Mucosa of stomach (tissue), 1 donor: ENCODE measurements at regions not wholly inside any gene's neighbourhood (a gene's known extent, or its start where the extent isn't known, plus 50 kb on each side); places are given as distances from the start of the nearest gene placed in this dataset.

Experiments
- H3K27me3 ChIP-seq: one replicate; pipeline ENCODE4 v1.7.0; 2013; ENCODE audit warnings: mild to moderate bottlenecking, low read length; ENCODE audit not compliant: control insufficient read depth, insufficient read depth
- H3K36me3 ChIP-seq: one replicate; pipeline ENCODE4 v1.7.0; 2013; ENCODE audit warnings: low read length; ENCODE audit not compliant: control insufficient read depth, insufficient read depth
- H3K4me1 ChIP-seq: one replicate; pipeline ENCODE4 v1.7.0; 2013; ENCODE audit warnings: mild to moderate bottlenecking, low read length; ENCODE audit not compliant: control insufficient read depth, insufficient read depth
- H3K4me3 ChIP-seq: one replicate; pipeline ENCODE4 v1.7.0; 2013; ENCODE audit warnings: low read length
- H3K9ac ChIP-seq: one replicate; pipeline ENCODE4 v1.7.0; 2013; ENCODE audit warnings: mild to moderate bottlenecking, low read length, moderate library complexity
- H3K9me3 ChIP-seq: one replicate; pipeline ENCODE4 v1.7.0; 2013; ENCODE audit warnings: mild to moderate bottlenecking, low read length, moderate library complexity; ENCODE audit not compliant: control insufficient read depth
- donor health status: Pancreatic carcinoma.

DNA sequence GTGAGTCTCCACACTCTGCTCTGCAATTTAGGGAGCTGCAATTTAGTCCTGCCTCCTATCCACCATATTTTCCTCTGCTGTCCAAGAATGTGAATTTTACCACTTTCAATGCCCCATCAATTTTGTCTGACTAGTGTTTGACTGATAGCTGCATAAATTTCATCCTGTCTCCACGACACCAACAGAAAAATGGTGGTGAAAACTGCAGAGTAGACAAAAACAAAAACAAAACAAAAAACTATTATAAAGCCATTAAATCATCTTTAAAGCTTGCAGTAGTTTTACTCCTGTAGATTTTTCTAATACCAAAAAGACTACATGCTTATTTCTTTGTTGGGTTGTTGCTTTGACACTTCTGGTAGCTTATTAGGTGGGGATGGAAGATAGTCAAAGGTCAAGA, 322.0 kb downstream of the PAX1 start:
- Histone ChIP-seq H3K4me1 (no peaks in the 10 kb centered on the region), H3K36me3 (no peaks in the 10 kb centered on the region), H3K9ac (no peak overlapping the region), H3K9me3 (no peaks in the 10 kb centered on the region), H3K4me3 (no peak overlapping the region), H3K27me3 (no peaks in the 10 kb centered on the region)

DNA sequence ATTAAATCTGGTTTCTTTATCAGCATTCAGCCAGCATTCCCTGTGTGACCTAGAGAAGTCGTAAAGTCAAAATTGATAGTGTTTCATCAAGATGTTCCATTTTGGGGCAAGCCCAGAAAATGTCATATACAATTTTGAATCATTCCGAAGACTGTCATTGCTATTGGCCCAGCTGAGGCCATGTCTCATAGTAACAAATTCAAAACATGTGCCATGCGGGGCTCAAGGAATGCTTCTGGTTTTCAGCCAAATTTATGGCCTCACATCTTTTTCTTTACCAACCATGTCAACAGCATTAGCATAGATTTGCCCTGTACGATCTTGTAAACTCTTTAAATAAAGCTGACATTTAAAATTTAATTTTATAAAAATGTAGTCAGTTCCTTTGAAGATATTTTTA, 314.7 kb downstream of the PAX1 start:
- Histone ChIP-seq H3K36me3 (no peaks in the 10 kb centered on the region), H3K9me3 (no peaks in the 10 kb centered on the region), H3K4me1 (no peaks in the 10 kb centered on the region), H3K27me3 (no peaks in the 10 kb centered on the region), H3K9ac (no peak overlapping the region), H3K4me3 (no peak overlapping the region)

DNA sequence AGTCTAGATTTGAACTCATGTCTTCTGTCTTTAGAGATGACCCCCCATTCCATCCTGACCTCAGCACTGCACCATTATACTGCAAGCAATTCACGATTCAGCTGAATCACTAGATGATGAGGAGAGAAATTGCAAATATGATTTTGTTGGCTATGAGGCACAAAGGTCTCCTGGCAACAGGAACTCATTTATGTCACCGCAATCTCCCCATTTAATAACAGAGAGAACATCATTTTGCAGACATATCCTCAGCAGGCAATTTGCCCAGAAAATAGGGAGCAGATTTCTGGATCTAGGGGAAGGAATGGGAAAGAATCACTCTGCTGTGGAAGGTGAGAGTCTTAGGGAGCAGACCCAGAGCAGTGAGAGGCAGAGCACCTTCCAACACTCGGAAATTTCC, 303.0 kb downstream of the PAX1 start:
- Histone ChIP-seq H3K9ac (no peak overlapping the region), H3K9me3 (no peaks in the 10 kb centered on the region), H3K27me3 (no peaks in the 10 kb centered on the region), H3K36me3 (no peaks in the 10 kb centered on the region), H3K4me3 (no peak overlapping the region), H3K4me1 (no peaks in the 10 kb centered on the region)

DNA sequence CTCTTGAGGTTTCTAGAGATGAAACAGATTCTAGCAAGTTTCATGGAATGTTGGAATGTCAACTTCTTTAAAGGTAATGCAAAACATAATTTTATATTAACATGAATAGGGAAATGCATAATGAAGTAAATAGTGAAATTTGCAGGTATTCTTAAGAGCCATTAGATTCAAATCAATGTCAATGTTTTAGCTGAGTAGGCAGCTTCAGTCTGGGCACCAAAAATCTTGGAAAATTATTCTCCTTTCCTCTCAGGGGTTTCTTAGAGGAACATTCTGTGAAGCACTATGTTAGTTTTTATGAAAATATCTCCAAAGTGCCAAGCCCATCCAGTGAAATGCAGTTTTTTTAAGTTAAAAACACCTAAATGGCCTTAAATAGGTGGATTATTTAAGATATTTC, 300.8 kb downstream of the PAX1 start:
- Histone ChIP-seq H3K4me3 (no peak overlapping the region), H3K36me3 (no peaks in the 10 kb centered on the region), H3K9me3 (no peaks in the 10 kb centered on the region), H3K4me1 (no peaks in the 10 kb centered on the region), H3K27me3 (no peaks in the 10 kb centered on the region), H3K9ac (no peak overlapping the region)

DNA sequence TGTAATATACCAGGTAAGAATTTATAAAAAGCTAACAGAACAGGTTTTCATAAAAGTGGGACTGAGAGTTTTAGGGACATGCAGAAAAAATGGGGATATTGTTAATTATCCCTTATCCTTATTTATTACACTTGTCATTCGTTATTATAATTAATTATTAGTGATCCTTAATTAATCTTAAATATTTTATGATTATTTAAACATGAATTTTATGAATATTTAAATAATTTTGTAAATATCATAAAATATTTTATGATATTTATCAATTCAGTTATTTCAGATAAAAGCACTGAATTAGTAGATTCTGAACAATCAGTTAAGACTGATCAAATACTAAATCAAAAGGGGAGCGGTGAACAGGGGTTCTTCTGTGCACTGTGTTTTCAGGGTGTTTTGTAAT, 300.1 kb downstream of the PAX1 start:
- Histone ChIP-seq H3K4me1 (no peaks in the 10 kb centered on the region), H3K4me3 (no peak overlapping the region), H3K27me3 (no peaks in the 10 kb centered on the region), H3K9me3 (no peaks in the 10 kb centered on the region), H3K36me3 (no peaks in the 10 kb centered on the region), H3K9ac (no peak overlapping the region)

DNA sequence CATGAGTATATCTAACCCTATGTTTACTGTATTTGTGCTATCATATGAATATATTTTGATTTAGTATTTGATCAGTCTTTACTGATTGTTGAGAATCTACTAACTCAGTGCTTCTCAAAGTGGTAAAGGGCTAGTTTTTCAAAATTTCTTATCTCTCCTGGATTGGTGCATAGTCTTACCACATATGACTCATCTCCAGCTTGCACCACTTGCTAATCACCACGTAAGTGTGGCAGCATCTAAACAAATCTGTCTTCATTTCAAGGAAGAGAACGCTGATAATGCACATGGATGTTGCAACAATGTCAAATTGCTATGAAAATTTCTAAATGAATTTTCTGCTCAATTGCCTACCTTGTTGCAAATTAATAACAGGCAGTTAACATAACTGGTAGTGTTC, 299.5 kb downstream of the PAX1 start:
- Histone ChIP-seq H3K4me1 (no peaks in the 10 kb centered on the region), H3K27me3 (no peaks in the 10 kb centered on the region), H3K4me3 (no peak overlapping the region), H3K36me3 (no peaks in the 10 kb centered on the region), H3K9ac (no peak overlapping the region), H3K9me3 (no peaks in the 10 kb centered on the region)

DNA sequence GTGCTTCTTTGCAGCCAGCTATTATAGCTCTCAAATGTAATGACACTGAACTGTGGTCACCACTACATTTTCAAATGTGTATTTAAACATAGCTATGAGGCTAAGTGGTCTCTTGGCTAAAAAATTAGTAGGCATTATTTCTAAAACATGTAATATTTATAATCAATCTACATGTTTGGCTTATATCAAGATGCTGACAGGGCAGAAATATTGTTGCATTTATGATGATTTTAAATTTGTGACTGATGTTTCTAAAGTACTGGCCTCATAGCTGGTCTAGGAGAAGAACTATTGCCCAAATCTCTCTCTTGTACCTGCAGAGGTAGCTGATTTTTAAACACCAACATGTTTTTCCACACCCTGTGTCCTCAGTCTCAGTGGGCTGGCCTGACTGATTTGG, 298.2 kb downstream of the PAX1 start:
- Histone ChIP-seq H3K9ac (no peak overlapping the region), H3K9me3 (no peaks in the 10 kb centered on the region), H3K27me3 (no peaks in the 10 kb centered on the region), H3K36me3 (no peaks in the 10 kb centered on the region), H3K4me1 (no peaks in the 10 kb centered on the region), H3K4me3 (no peak overlapping the region)

DNA sequence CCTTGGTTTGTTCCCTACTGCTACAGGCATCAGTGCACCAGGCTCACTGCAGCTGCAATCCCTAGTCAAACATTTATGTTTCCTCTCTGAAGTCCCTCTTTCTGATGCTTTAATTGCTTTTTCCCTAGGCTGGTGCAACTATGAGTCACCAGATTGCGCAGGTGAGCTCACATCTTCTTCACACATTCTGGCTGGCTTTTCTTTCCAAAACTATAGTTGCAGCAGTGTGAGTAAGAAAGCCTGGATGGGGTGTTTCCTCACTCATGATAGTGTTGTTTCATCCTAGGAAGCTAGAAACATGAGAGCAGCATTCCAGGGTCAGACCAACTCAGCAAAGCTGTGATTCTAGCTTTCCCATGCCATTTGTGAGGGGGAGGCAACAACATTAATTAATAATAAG, 296.4 kb downstream of the PAX1 start:
- H3K4me1 ChIP-seq: no peaks in the 10 kb centered on the region
- H3K9me3 ChIP-seq: no peaks in the 10 kb centered on the region
- H3K9ac ChIP-seq: no peak overlapping the region
- H3K36me3 ChIP-seq: no peaks in the 10 kb centered on the region
- H3K4me3 ChIP-seq: no peak overlapping the region
- no peaks in the 10 kb centered on the region for H3K27me3 ChIP-seq

DNA sequence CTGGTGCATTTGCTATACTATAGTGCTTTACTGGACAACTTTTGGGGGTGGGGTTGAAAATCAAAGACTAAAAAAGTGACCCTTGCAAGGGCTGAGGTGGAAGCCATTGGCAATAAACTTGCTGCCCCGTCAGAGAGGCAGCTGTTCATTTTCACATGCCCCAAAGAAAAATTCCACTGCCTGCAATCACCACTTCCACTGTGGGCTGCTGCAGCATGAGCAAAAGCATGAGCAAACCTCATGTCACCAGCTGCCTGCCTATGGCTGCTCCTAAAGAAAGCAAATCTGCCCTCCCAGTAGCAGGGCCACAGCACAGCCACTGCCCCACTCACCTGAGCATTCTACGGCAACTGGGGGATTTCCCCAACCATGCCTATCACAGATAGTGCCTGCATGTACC, 290.0 kb downstream of the PAX1 start:
- no peak overlapping the region for H3K9ac ChIP-seq
- H3K9me3 ChIP-seq: no peaks in the 10 kb centered on the region
- H3K36me3 ChIP-seq: no peaks in the 10 kb centered on the region
- no peaks in the 10 kb centered on the region for H3K4me1 ChIP-seq
- no peak overlapping the region for H3K4me3 ChIP-seq
- no peaks in the 10 kb centered on the region for H3K27me3 ChIP-seq

DNA sequence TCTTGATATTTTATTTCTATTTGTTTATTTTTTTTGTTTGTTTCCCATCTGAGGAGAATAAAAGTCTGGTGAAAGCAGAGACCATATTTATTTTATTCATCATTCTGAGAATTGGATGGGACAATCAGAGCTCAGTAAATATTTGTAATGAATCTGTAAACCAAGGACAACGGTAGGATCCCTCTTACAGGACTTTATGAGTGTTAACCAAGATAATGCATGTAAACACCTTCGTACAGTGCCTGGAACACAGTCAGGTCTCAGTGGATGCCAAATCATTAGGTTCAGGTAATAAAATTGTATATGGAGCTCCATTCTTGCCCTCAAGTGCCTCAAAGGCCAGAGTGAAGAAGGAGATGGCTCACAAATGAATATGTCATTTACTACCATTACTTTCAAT, 288.7 kb downstream of the PAX1 start:
- Histone ChIP-seq H3K27me3 (no peaks in the 10 kb centered on the region), H3K4me3 (no peak overlapping the region), H3K4me1 (no peaks in the 10 kb centered on the region), H3K9me3 (no peaks in the 10 kb centered on the region), H3K9ac (no peak overlapping the region), H3K36me3 (no peaks in the 10 kb centered on the region)

DNA sequence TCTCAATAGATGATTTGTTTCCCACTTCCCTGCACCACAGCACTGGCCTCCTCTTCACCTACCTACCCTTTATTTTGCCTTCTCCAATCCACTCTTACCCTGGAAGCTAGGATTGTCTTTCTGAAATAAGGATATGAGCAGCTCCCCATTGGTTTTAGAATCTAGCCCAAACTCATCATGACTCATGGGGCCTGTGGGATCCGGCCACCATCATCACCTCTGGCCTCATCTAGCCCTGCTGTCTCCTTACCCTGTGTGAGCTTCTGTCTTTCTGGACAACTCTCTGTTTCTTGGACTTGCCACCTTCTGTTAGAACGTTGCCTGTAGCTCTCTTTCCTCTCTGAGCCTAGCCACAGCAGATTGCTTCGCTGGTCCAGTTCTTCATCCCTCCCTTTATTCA, 277.1 kb downstream of the PAX1 start:
- Histone ChIP-seq H3K9me3 (no peaks in the 10 kb centered on the region), H3K4me1 (no peaks in the 10 kb centered on the region), H3K27me3 (no peaks in the 10 kb centered on the region), H3K36me3 (no peaks in the 10 kb centered on the region), H3K9ac (no peak overlapping the region), H3K4me3 (no peak overlapping the region)

DNA sequence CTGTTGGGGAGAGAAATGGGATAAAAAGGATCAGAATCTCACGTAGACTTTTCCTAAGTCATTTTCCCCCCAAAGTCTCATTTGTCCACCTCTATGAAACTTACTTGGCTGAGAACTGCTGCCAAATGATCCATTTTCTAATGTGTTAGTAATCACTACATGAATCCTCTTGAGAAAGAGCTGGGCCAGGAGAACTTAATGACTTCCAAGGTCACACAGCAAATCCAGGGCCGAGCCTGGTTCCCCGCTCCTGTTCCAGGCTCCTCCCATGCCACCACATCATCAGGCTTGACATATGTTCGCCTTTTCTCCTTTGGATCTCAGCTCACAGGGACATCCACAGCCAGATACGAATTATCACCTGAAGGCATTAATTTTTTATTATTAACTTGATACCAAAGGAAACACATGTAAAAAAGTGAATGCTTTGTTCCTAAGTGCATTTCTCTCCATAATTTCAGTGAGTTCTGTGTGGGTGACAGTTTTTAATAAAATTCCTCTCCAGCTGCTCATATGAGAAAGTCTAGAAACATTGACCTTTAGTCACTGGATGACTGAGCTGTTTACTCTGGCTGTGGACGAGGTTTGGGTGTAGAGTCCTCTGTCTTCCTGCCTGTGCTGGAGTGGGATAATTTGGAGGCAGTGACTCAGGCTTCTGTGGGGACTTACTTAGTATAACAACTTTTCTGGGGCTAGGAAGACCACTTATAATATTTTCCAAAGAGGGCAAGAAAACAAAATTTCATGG, 276.3 kb downstream of the PAX1 start:
- no peak overlapping the region for H3K9ac ChIP-seq
- H3K4me1 ChIP-seq: no peaks in the 10 kb centered on the region
- H3K9me3 ChIP-seq: no peaks in the 10 kb centered on the region
- H3K27me3 ChIP-seq: no peaks in the 10 kb centered on the region
- H3K4me3 ChIP-seq: no peak overlapping the region
- no peaks in the 10 kb centered on the region for H3K36me3 ChIP-seq

DNA sequence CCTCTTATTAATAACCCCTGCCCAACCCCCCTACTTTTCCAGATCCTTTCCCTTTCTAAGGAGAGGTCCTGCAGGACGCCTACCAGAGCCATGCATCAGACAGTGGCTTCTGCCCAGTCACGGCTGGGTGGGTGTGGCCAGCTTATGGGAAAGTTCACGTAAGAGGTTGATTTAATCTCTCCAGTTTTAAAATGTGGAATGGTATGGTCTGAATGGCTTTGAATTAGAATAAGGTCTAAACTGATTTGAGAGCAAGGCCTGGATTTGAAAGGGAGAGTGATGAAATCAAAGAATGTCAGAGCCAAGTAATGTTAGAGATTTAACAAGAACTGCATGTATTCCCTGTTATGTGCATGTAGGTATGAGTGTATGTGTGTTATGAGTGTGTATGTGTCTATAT, 275.7 kb downstream of the PAX1 start:
- Histone ChIP-seq H3K27me3 (no peaks in the 10 kb centered on the region), H3K9me3 (no peaks in the 10 kb centered on the region), H3K4me1 (no peaks in the 10 kb centered on the region), H3K9ac (no peak overlapping the region), H3K36me3 (no peaks in the 10 kb centered on the region), H3K4me3 (no peak overlapping the region)
